ENCODE measurements at regions not wholly inside any gene's neighbourhood (a gene's known extent, or its start where the extent isn't known, plus 50 kb on each side); places are given as distances from the start of the nearest gene placed in this dataset.

- TF ChIP-seq, protein P1, sequence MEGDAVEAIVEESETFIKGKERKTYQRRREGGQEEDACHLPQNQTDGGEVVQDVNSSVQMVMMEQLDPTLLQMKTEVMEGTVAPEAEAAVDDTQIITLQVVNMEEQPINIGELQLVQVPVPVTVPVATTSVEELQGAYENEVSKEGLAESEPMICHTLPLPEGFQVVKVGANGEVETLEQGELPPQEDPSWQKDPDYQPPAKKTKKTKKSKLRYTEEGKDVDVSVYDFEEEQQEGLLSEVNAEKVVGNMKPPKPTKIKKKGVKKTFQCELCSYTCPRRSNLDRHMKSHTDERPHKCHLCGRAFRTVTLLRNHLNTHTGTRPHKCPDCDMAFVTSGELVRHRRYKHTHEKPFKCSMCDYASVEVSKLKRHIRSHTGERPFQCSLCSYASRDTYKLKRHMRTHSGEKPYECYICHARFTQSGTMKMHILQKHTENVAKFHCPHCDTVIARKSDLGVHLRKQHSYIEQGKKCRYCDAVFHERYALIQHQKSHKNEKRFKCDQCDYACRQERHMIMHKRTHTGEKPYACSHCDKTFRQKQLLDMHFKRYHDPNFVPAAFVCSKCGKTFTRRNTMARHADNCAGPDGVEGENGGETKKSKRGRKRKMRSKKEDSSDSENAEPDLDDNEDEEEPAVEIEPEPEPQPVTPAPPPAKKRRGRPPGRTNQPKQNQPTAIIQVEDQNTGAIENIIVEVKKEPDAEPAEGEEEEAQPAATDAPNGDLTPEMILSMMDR (IDR thresholded peaks at IDR 0.05), result no peak
- no peak for TF ChIP-seq POLR2A (IDR thresholded peaks at IDR 0.05)
Measured at GRCh38 chr10:2944788-2945187, 122.6 kb upstream of the PFKP start.
